ENCODE measurements at regions not wholly inside any gene's neighbourhood (a gene's known extent, or its start where the extent isn't known, plus 50 kb on each side); places are given as distances from the start of the nearest gene placed in this dataset.

DNA sequence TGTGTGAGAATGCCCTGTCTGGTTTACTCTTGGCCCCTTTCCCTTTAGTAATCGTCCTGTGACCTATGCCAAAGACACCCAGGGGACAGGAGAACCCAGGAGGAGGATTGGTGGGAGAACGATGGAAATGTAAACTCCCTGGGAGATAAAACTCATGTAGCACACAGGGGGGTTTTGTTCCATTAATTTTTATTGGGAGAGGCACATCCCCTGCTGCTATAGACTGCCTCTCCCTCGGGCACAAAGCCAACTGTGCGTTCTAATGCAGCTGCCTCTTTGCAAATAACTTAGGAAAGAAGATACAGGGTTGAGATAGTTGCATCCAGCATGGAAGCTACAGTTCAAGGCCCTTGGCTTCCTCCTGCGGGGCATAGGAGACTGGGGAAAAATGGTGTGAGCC, 489.6 kb downstream of the SLC4A3 start:
- TF ChIP-seq, protein P1, sequence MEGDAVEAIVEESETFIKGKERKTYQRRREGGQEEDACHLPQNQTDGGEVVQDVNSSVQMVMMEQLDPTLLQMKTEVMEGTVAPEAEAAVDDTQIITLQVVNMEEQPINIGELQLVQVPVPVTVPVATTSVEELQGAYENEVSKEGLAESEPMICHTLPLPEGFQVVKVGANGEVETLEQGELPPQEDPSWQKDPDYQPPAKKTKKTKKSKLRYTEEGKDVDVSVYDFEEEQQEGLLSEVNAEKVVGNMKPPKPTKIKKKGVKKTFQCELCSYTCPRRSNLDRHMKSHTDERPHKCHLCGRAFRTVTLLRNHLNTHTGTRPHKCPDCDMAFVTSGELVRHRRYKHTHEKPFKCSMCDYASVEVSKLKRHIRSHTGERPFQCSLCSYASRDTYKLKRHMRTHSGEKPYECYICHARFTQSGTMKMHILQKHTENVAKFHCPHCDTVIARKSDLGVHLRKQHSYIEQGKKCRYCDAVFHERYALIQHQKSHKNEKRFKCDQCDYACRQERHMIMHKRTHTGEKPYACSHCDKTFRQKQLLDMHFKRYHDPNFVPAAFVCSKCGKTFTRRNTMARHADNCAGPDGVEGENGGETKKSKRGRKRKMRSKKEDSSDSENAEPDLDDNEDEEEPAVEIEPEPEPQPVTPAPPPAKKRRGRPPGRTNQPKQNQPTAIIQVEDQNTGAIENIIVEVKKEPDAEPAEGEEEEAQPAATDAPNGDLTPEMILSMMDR (IDR thresholded peaks at IDR 0.05; ENCODE audit: low read length), result no peak
- TF ChIP-seq EZH2 (IDR thresholded peaks at IDR 0.05; ENCODE audit: borderline replicate concordance, low read length), result no peak

Data from OCI-LY1 (cell line).